ENCODE measurements at regions not wholly inside any gene's neighbourhood (a gene's known extent, or its start where the extent isn't known, plus 50 kb on each side); places are given as distances from the start of the nearest gene placed in this dataset.
A peak's percentile ranks its signal among the peaks of the same experiment; 100 is the strongest.

GRCh38 chr4:45701621-45702020 is 422.2 kb downstream of the GABRG1 start:
- H3K9me3 ChIP-seq (ENCODE audit: low read depth, low read length), result no peaks in the 10 kb centered on the region
- DNase-seq (ENCODE audit: low read depth, low spot score), result no peak
- H3K27ac ChIP-seq, result no peak overlapping the region
- no peaks in the 10 kb centered on the region for H3K36me3 ChIP-seq (ENCODE audit: insufficient read depth, low read length)
- H3K9ac ChIP-seq (ENCODE audit: insufficient read length), result no peak overlapping the region
- no peak overlapping the region for H3K4me3 ChIP-seq
- TF ChIP-seq POLR2AphosphoS5 (IDR thresholded peaks at IDR 0.05; ENCODE audit: borderline replicate concordance, low read depth, low read length) (no peak), EZH2 (IDR thresholded peaks at IDR 0.05) (no peak)

- no peak overlapping the region for H3K4me3 ChIP-seq
- TF ChIP-seq EZH2 (IDR thresholded peaks at IDR 0.05) (no peak), POLR2AphosphoS5 (IDR thresholded peaks at IDR 0.05; ENCODE audit: borderline replicate concordance, low read depth, low read length) (no peak), FOXP2 (optimal IDR thresholded peaks at IDR 0.05; ENCODE audit: control extremely low read depth, extremely low read length, insufficient read depth) (no peak)
- DNase-seq (ENCODE audit: low read depth, low spot score), result no peak
- H3K9me3 ChIP-seq (ENCODE audit: low read depth, low read length), result no peaks in the 10 kb centered on the region
- H3K27ac ChIP-seq, result no peak overlapping the region
- no peak overlapping the region for H3K9ac ChIP-seq (ENCODE audit: insufficient read length)
- H3K36me3 ChIP-seq (ENCODE audit: insufficient read depth, low read length), result no peaks in the 10 kb centered on the region
Observed at GRCh38 chr4:45693746-45694145, 430.1 kb downstream of the GABRG1 start.

GRCh38 chr4:45692131-45692735 is 431.6 kb downstream of the GABRG1 start:
- H3K9ac ChIP-seq (ENCODE audit: insufficient read length), result no peak overlapping the region
- H3K27ac ChIP-seq, result no peak overlapping the region
- TF ChIP-seq POLR2AphosphoS5 (IDR thresholded peaks at IDR 0.05; ENCODE audit: borderline replicate concordance, low read depth, low read length) (no peak), EZH2 (IDR thresholded peaks at IDR 0.05) (no peak), FOXP2 (optimal IDR thresholded peaks at IDR 0.05; ENCODE audit: control extremely low read depth, extremely low read length, insufficient read depth) (no peak)
- no peaks in the 10 kb centered on the region for H3K36me3 ChIP-seq (ENCODE audit: insufficient read depth, low read length)
- H3K4me3 ChIP-seq, result no peak overlapping the region
- no peak for DNase-seq (ENCODE audit: low read depth, low spot score)
- no peaks in the 10 kb centered on the region for H3K9me3 ChIP-seq (ENCODE audit: low read depth, low read length)

- no peak for TF ChIP-seq EZH2 (IDR thresholded peaks at IDR 0.05)
- no peak for TF ChIP-seq FOXP2 (optimal IDR thresholded peaks at IDR 0.05; ENCODE audit: control extremely low read depth, extremely low read length, insufficient read depth)
- no peak for DNase-seq (ENCODE audit: low read depth, low spot score)
- no peaks in the 10 kb centered on the region for H3K36me3 ChIP-seq (ENCODE audit: insufficient read depth, low read length)
- no peak overlapping the region for H3K9ac ChIP-seq (ENCODE audit: insufficient read length)
- no peak overlapping the region for H3K4me3 ChIP-seq
- no peaks in the 10 kb centered on the region for H3K9me3 ChIP-seq (ENCODE audit: low read depth, low read length)
- H3K27ac ChIP-seq, result no peak overlapping the region
Observed at GRCh38 chr4:45688341-45688740, 435.5 kb downstream of the GABRG1 start.

- DNase-seq (ENCODE audit: low read depth, low spot score), result no peak
- Histone ChIP-seq H3K27ac (no peak overlapping the region), H3K36me3 (ENCODE audit: insufficient read depth, low read length) (no peaks in the 10 kb centered on the region), H3K9ac (ENCODE audit: insufficient read length) (no peak overlapping the region), H3K9me3 (ENCODE audit: low read depth, low read length) (peaks cover 2% of the 10 kb centered on the region; the same call in 1 of the 2 replicates), H3K4me3 (no peak overlapping the region)
- TF ChIP-seq POLR2AphosphoS5 (IDR thresholded peaks at IDR 0.05; ENCODE audit: borderline replicate concordance, low read depth, low read length) (no peak), EZH2 (IDR thresholded peaks at IDR 0.05) (no peak), FOXP2 (optimal IDR thresholded peaks at IDR 0.05; ENCODE audit: control extremely low read depth, extremely low read length, insufficient read depth) (no peak)
Observed at GRCh38 chr4:45679411-45679810, 444.4 kb downstream of the GABRG1 start.

GRCh38 chr4:45668128-45668527 is 455.7 kb downstream of the GABRG1 start:
- TF ChIP-seq POLR2AphosphoS5 (IDR thresholded peaks at IDR 0.05; ENCODE audit: borderline replicate concordance, low read depth, low read length) (no peak), FOXP2 (optimal IDR thresholded peaks at IDR 0.05; ENCODE audit: control extremely low read depth, extremely low read length, insufficient read depth) (no peak), EZH2 (IDR thresholded peaks at IDR 0.05) (no peak)

GRCh38 chr4:45663628-45664081 is 460.2 kb downstream of the GABRG1 start:
- Histone ChIP-seq H3K27ac (peak overlapping the region; percentile 57; the same call in 1 of the 2 replicates), H3K9ac (ENCODE audit: insufficient read length) (no peak overlapping the region), H3K9me3 (ENCODE audit: low read depth, low read length) (no peaks in the 10 kb centered on the region), H3K4me3 (peak overlapping the region; percentile 28; the same call in 1 of the 2 replicates), H3K36me3 (ENCODE audit: insufficient read depth, low read length) (no peaks in the 10 kb centered on the region)
- no peak for DNase-seq (ENCODE audit: low read depth, low spot score)
- no peak for TF ChIP-seq POLR2AphosphoS5 (IDR thresholded peaks at IDR 0.05; ENCODE audit: borderline replicate concordance, low read depth, low read length)
- TF ChIP-seq FOXP2 (optimal IDR thresholded peaks at IDR 0.05; ENCODE audit: control extremely low read depth, extremely low read length, insufficient read depth), result no peak
- no peak for TF ChIP-seq EZH2 (IDR thresholded peaks at IDR 0.05)

More at GRCh38 chr4:45668128-45668527, 455.7 kb downstream of the GABRG1 start:
- Histone ChIP-seq H3K9ac (ENCODE audit: insufficient read length) (no peak overlapping the region), H3K27ac (no peak overlapping the region), H3K4me3 (no peak overlapping the region), H3K36me3 (ENCODE audit: insufficient read depth, low read length) (no peaks in the 10 kb centered on the region), H3K9me3 (ENCODE audit: low read depth, low read length) (no peaks in the 10 kb centered on the region)
- DNase-seq (ENCODE audit: low read depth, low spot score), result no peak

- Histone ChIP-seq H3K4me3 (peak overlapping the region; percentile 35; the same call in 1 of the 2 replicates), H3K9me3 (ENCODE audit: low read depth, low read length) (no peaks in the 10 kb centered on the region), H3K36me3 (ENCODE audit: insufficient read depth, low read length) (no peaks in the 10 kb centered on the region), H3K9ac (ENCODE audit: insufficient read length) (no peak overlapping the region), H3K27ac (peak overlapping the region; percentile 81; the same call in 1 of the 2 replicates)
- TF ChIP-seq FOXP2 (optimal IDR thresholded peaks at IDR 0.05; ENCODE audit: control extremely low read depth, extremely low read length, insufficient read depth) (no peak), POLR2AphosphoS5 (IDR thresholded peaks at IDR 0.05; ENCODE audit: borderline replicate concordance, low read depth, low read length) (no peak), EZH2 (IDR thresholded peaks at IDR 0.05) (no peak)
- DNase-seq (ENCODE audit: low read depth, low spot score), result peak; percentile 83
Observed at GRCh38 chr4:45663003-45663402, 460.9 kb downstream of the GABRG1 start.

GRCh38 chr4:45661893-45662292 is 462.0 kb downstream of the GABRG1 start:
- TF ChIP-seq POLR2AphosphoS5 (IDR thresholded peaks at IDR 0.05; ENCODE audit: borderline replicate concordance, low read depth, low read length) (no peak), FOXP2 (optimal IDR thresholded peaks at IDR 0.05; ENCODE audit: control extremely low read depth, extremely low read length, insufficient read depth) (no peak), EZH2 (IDR thresholded peaks at IDR 0.05) (no peak)
- H3K9me3 ChIP-seq (ENCODE audit: low read depth, low read length), result no peaks in the 10 kb centered on the region
- H3K27ac ChIP-seq, result peak overlapping the region; percentile 81; the same call in 1 of the 2 replicates
- no peak overlapping the region for H3K9ac ChIP-seq (ENCODE audit: insufficient read length)
- H3K4me3 ChIP-seq, result no peak overlapping the region
- DNase-seq (ENCODE audit: low read depth, low spot score), result no peak
- H3K36me3 ChIP-seq (ENCODE audit: insufficient read depth, low read length), result no peaks in the 10 kb centered on the region
